ENCODE measurements at regions not wholly inside any gene's neighbourhood (a gene's known extent, or its start where the extent isn't known, plus 50 kb on each side); places are given as distances from the start of the nearest gene placed in this dataset.

- no peak for TF ChIP-seq POLR2A (IDR thresholded peaks at IDR 0.05)
- TF ChIP-seq, protein P1, sequence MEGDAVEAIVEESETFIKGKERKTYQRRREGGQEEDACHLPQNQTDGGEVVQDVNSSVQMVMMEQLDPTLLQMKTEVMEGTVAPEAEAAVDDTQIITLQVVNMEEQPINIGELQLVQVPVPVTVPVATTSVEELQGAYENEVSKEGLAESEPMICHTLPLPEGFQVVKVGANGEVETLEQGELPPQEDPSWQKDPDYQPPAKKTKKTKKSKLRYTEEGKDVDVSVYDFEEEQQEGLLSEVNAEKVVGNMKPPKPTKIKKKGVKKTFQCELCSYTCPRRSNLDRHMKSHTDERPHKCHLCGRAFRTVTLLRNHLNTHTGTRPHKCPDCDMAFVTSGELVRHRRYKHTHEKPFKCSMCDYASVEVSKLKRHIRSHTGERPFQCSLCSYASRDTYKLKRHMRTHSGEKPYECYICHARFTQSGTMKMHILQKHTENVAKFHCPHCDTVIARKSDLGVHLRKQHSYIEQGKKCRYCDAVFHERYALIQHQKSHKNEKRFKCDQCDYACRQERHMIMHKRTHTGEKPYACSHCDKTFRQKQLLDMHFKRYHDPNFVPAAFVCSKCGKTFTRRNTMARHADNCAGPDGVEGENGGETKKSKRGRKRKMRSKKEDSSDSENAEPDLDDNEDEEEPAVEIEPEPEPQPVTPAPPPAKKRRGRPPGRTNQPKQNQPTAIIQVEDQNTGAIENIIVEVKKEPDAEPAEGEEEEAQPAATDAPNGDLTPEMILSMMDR (IDR thresholded peaks at IDR 0.05), result no peak
Measured at GRCh38 chr5:158013303-158013702, 154.4 kb upstream of the CLINT1 start.
